Panc1 (cell line): ENCODE measurements at regions not wholly inside any gene's neighbourhood (a gene's known extent, or its start where the extent isn't known, plus 50 kb on each side); places are given as distances from the start of the nearest gene placed in this dataset.

Source experiments
- POLR2AphosphoS5 ChIP-seq: IDR thresholded peaks from 2 replicates; pipeline ENCODE4 v1.6.1; 2012; ENCODE audit warnings: mild to moderate bottlenecking, low read depth, low read length, moderate library complexity
- SIN3A ChIP-seq: IDR thresholded peaks from 2 replicates; pipeline ENCODE4 v1.6.1; 2012; ENCODE audit warnings: low read depth, mild to moderate bottlenecking, low read length, moderate library complexity, borderline replicate concordance; ENCODE audit not compliant: insufficient read depth
- TCF7L2 ChIP-seq: IDR thresholded peaks from 2 replicates; pipeline ENCODE4 v1.6.1; 2011; ENCODE audit warnings: mild to moderate bottlenecking, low read depth, low read length, inconsistent platforms
- TF ChIP-seq, protein P1 (sequence below): fragments of 450-650 bp; IDR thresholded peaks from 2 replicates; pipeline ENCODE4 v1.5.1; 2017; ENCODE audit warnings: mild to moderate bottlenecking
- TF ChIP-seq, protein P2 (sequence below), 2 experiments: IDR thresholded peaks; 2 replicates each; pipeline ENCODE4 v1.6.1; 2011 to 2012; ENCODE audit warnings: low read depth in 2 of 2, control low read depth in 1 of 2, low read length in 1 of 2, mild to moderate bottlenecking in 1 of 2, moderate library complexity in 1 of 2; ENCODE audit not compliant: insufficient read depth in 1 of 2

- TF ChIP-seq, protein P1, sequence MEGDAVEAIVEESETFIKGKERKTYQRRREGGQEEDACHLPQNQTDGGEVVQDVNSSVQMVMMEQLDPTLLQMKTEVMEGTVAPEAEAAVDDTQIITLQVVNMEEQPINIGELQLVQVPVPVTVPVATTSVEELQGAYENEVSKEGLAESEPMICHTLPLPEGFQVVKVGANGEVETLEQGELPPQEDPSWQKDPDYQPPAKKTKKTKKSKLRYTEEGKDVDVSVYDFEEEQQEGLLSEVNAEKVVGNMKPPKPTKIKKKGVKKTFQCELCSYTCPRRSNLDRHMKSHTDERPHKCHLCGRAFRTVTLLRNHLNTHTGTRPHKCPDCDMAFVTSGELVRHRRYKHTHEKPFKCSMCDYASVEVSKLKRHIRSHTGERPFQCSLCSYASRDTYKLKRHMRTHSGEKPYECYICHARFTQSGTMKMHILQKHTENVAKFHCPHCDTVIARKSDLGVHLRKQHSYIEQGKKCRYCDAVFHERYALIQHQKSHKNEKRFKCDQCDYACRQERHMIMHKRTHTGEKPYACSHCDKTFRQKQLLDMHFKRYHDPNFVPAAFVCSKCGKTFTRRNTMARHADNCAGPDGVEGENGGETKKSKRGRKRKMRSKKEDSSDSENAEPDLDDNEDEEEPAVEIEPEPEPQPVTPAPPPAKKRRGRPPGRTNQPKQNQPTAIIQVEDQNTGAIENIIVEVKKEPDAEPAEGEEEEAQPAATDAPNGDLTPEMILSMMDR, result no peak
- TF ChIP-seq POLR2AphosphoS5 (no peak), TCF7L2 (no peak), SIN3A (no peak)
- TF ChIP-seq, protein P2, sequence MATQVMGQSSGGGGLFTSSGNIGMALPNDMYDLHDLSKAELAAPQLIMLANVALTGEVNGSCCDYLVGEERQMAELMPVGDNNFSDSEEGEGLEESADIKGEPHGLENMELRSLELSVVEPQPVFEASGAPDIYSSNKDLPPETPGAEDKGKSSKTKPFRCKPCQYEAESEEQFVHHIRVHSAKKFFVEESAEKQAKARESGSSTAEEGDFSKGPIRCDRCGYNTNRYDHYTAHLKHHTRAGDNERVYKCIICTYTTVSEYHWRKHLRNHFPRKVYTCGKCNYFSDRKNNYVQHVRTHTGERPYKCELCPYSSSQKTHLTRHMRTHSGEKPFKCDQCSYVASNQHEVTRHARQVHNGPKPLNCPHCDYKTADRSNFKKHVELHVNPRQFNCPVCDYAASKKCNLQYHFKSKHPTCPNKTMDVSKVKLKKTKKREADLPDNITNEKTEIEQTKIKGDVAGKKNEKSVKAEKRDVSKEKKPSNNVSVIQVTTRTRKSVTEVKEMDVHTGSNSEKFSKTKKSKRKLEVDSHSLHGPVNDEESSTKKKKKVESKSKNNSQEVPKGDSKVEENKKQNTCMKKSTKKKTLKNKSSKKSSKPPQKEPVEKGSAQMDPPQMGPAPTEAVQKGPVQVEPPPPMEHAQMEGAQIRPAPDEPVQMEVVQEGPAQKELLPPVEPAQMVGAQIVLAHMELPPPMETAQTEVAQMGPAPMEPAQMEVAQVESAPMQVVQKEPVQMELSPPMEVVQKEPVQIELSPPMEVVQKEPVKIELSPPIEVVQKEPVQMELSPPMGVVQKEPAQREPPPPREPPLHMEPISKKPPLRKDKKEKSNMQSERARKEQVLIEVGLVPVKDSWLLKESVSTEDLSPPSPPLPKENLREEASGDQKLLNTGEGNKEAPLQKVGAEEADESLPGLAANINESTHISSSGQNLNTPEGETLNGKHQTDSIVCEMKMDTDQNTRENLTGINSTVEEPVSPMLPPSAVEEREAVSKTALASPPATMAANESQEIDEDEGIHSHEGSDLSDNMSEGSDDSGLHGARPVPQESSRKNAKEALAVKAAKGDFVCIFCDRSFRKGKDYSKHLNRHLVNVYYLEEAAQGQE (IDR thresholded peaks at IDR 0.05; ENCODE audit: insufficient read depth in 1 of 2, low read depth in 2 of 2, low read length in 1 of 2), result no peak
These were observed 341.5 kb upstream of the NPVF start for GRCh38 chr7:25569765-25570164.
